ENCODE measurements at regions not wholly inside any gene's neighbourhood (a gene's known extent, or its start where the extent isn't known, plus 50 kb on each side); places are given as distances from the start of the nearest gene placed in this dataset.

- Mint-ChIP-seq H3K4me1 (peaks cover 2% of the 10 kb centered on the region; the same call in 1 of the 2 replicates), H3K27me3 (ENCODE audit: low read depth) (no peaks in the 10 kb centered on the region), H3K36me3 (no peaks in the 10 kb centered on the region), H3K4me3 (no peak overlapping the region), H3K27ac (no peak overlapping the region), H3K9me3 (no peaks in the 10 kb centered on the region)
- TF ChIP-seq, protein P1, sequence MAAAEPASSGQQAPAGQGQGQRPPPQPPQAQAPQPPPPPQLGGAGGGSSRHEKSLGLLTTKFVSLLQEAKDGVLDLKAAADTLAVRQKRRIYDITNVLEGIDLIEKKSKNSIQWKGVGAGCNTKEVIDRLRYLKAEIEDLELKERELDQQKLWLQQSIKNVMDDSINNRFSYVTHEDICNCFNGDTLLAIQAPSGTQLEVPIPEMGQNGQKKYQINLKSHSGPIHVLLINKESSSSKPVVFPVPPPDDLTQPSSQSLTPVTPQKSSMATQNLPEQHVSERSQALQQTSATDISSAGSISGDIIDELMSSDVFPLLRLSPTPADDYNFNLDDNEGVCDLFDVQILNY (CRISPR knock-in tag; IDR thresholded peaks at IDR 0.05) = no peak
- no peak for TF ChIP-seq ZNF121 (CRISPR knock-in tag; IDR thresholded peaks at IDR 0.05)
- TF ChIP-seq OVOL2 (CRISPR knock-in tag; IDR thresholded peaks at IDR 0.05; ENCODE audit: borderline replicate concordance) = no peak
- no peak for TF ChIP-seq NR1H2 (CRISPR knock-in tag; IDR thresholded peaks at IDR 0.05)
- no peak for TF ChIP-seq GRHL2 (CRISPR knock-in tag; IDR thresholded peaks at IDR 0.05; ENCODE audit: insufficient replicate concordance, severe bottlenecking)
- TF ChIP-seq, protein P2, sequence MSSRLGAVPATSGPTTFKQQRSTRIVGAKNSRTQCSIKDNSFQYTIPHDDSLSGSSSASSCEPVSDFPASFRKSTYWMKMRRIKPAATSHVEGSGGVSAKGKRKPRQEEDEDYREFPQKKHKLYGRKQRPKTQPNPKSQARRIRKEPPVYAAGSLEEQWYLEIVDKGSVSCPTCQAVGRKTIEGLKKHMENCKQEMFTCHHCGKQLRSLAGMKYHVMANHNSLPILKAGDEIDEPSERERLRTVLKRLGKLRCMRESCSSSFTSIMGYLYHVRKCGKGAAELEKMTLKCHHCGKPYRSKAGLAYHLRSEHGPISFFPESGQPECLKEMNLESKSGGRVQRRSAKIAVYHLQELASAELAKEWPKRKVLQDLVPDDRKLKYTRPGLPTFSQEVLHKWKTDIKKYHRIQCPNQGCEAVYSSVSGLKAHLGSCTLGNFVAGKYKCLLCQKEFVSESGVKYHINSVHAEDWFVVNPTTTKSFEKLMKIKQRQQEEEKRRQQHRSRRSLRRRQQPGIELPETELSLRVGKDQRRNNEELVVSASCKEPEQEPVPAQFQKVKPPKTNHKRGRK (CRISPR knock-in tag; IDR thresholded peaks at IDR 0.05; ENCODE audit: borderline replicate concordance) = no peak
- no peak for TF ChIP-seq ZBTB43 (CRISPR knock-in tag; IDR thresholded peaks at IDR 0.05)
- TF ChIP-seq JUN (CRISPR knock-in tag; IDR thresholded peaks at IDR 0.05) = no peak
- no peak for TF ChIP-seq ZNF138 (CRISPR knock-in tag; conservative IDR thresholded peaks at IDR 0.05)
- no peak for TF ChIP-seq NFE2L1 (CRISPR knock-in tag; IDR thresholded peaks at IDR 0.05)
- TF ChIP-seq RELA (CRISPR knock-in tag; IDR thresholded peaks at IDR 0.05; ENCODE audit: borderline replicate concordance) = no peak
- no peak for TF ChIP-seq FOXP1 (CRISPR knock-in tag; IDR thresholded peaks at IDR 0.05; ENCODE audit: borderline replicate concordance)
- TF ChIP-seq, protein P3, sequence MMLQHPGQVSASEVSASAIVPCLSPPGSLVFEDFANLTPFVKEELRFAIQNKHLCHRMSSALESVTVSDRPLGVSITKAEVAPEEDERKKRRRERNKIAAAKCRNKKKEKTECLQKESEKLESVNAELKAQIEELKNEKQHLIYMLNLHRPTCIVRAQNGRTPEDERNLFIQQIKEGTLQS (CRISPR knock-in tag; conservative IDR thresholded peaks at IDR 0.05) = no peak
- TF ChIP-seq ZNF671 (CRISPR knock-in tag; IDR thresholded peaks at IDR 0.05) = no peak
- TF ChIP-seq, protein P4, sequence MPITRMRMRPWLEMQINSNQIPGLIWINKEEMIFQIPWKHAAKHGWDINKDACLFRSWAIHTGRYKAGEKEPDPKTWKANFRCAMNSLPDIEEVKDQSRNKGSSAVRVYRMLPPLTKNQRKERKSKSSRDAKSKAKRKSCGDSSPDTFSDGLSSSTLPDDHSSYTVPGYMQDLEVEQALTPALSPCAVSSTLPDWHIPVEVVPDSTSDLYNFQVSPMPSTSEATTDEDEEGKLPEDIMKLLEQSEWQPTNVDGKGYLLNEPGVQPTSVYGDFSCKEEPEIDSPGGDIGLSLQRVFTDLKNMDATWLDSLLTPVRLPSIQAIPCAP (CRISPR knock-in tag; IDR thresholded peaks at IDR 0.05) = no peak
- no peak for TF ChIP-seq CTCF (IDR thresholded peaks at IDR 0.05)
- TF ChIP-seq TEAD4 (CRISPR knock-in tag; IDR thresholded peaks at IDR 0.05) = no peak
- TF ChIP-seq EMX1 (CRISPR knock-in tag; IDR thresholded peaks at IDR 0.05) = no peak
- DNase-seq (ENCODE audit: low spot score) (no peak), ATAC-seq (no peak)
- CTCF ChIA-PET = no interaction called here
- POLR2A ChIA-PET = no interaction called here
These were observed 1142.0 kb upstream of the TMEFF2 start for GRCh38 chr2:193336781-193337180.

DNA sequence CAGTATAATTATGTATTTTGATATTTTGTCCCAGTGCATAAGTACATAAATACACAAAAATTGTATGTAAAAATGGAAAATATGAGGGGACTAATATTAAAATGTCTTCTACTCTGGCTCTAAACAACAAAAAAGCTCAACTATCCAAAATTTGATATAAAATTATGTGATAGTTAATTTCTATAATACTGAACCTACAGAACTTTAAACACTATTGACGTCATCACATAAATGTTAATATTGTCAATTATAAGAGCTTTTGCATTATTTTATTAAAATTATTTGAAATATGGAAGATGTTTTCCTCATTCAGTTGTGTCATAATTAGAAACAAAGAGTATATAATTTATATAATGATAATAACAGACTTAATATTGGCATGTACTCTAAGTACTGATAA is 1139.7 kb upstream of the TMEFF2 start:
- CTCF ChIA-PET = no interaction called here
- Mint-ChIP-seq H3K36me3 (no peaks in the 10 kb centered on the region), H3K27me3 (ENCODE audit: low read depth) (no peaks in the 10 kb centered on the region), H3K27ac (no peak overlapping the region), H3K4me1 (peaks cover 2% of the 10 kb centered on the region; the same call in 1 of the 2 replicates), H3K4me3 (no peak overlapping the region), H3K9me3 (no peaks in the 10 kb centered on the region)
- no peak for DNase-seq (ENCODE audit: low spot score)
- POLR2A ChIA-PET = no interaction called here
- no peak for ATAC-seq
- TF ChIP-seq ARID4B (CRISPR knock-in tag; IDR thresholded peaks at IDR 0.05; ENCODE audit: borderline replicate concordance) = no peak
- no peak for TF ChIP-seq KAT7 (CRISPR knock-in tag; IDR thresholded peaks at IDR 0.05; ENCODE audit: borderline replicate concordance)
- TF ChIP-seq ZNF121 (CRISPR knock-in tag; IDR thresholded peaks at IDR 0.05) = no peak
- no peak for TF ChIP-seq CBFB (CRISPR knock-in tag; IDR thresholded peaks at IDR 0.05; ENCODE audit: low read depth)
- TF ChIP-seq ESRRA (CRISPR knock-in tag; IDR thresholded peaks at IDR 0.05; ENCODE audit: borderline replicate concordance) = no peak
- TF ChIP-seq, protein P2 (CRISPR knock-in tag; IDR thresholded peaks at IDR 0.05; ENCODE audit: borderline replicate concordance) = no peak

Measured in WTC11 (cell line).